Stimulated activated CD8-positive, alpha-beta memory T cell treated with anti-CD3 and anti-CD28 coated beads, Interleukin-7, amount 100 ng/mL, for 1 hour (primary cell): ENCODE measurements at regions not wholly inside any gene's neighbourhood (a gene's known extent, or its start where the extent isn't known, plus 50 kb on each side); places are given as distances from the start of the nearest gene placed in this dataset.
"Not testable (repeated sequence)": the region's sequence is repeated elsewhere in the genome, so short reads cannot be mapped to it uniquely, and the experiment has no call there.

Experiments
- DNase-seq, 2 donors: peaks; one replicate each; pipeline ENCODE4 v3.0.0-alpha.2; 2020; ENCODE audit warnings: low read depth in 2 of 2

- no peak for DNase-seq
These were observed 120.5 kb downstream of the PHETA1 start for GRCh38 chr12:111248236-111249017.

- DNase-seq: no peak
These were observed 121.7 kb downstream of the PHETA1 start for GRCh38 chr12:111247083-111247783.

GRCh38 chr12:111246477-111247011, 122.4 kb downstream of the PHETA1 start:
- no peak for DNase-seq

GRCh38 chr12:111245701-111246476, 123.0 kb downstream of the PHETA1 start:
- no peak for DNase-seq

- no peak for DNase-seq
These were observed 124.2 kb downstream of the PHETA1 start for GRCh38 chr12:111244673-111245072.

- not testable (repeated sequence) for DNase-seq
These were observed 126.1 kb downstream of the PHETA1 start for GRCh38 chr12:111242817-111243216.

- DNase-seq: no peak
These were observed 126.7 kb downstream of the PHETA1 start for GRCh38 chr12:111242184-111242583.

- no peak for DNase-seq
These were observed 128.5 kb downstream of the PHETA1 start for GRCh38 chr12:111240374-111240773.

- DNase-seq: no peak
These were observed 129.7 kb downstream of the PHETA1 start for GRCh38 chr12:111239235-111239634.

GRCh38 chr12:111238075-111238734, 130.7 kb downstream of the PHETA1 start:
- no peak for DNase-seq

- DNase-seq: not testable (repeated sequence)
These were observed 134.4 kb downstream of the PHETA1 start for GRCh38 chr12:111234491-111234890.

- no peak for DNase-seq
These were observed 135.1 kb downstream of the PHETA1 start for GRCh38 chr12:111233786-111234185.

GRCh38 chr12:111230649-111231048, 138.2 kb downstream of the PHETA1 start:
- DNase-seq: no peak

- no peak for DNase-seq
These were observed 139.8 kb downstream of the PHETA1 start for GRCh38 chr12:111228916-111229666.

GRCh38 chr12:111227476-111228420, 141.1 kb downstream of the PHETA1 start:
- DNase-seq: no peak

- DNase-seq: no peak
These were observed 142.2 kb downstream of the PHETA1 start for GRCh38 chr12:111226680-111227079.

- no peak for DNase-seq
These were observed 143.6 kb downstream of the PHETA1 start for GRCh38 chr12:111225307-111225706.

- no peak for DNase-seq
These were observed 144.5 kb downstream of the PHETA1 start for GRCh38 chr12:111224186-111225066.

- no peak for DNase-seq
These were observed 146.4 kb downstream of the PHETA1 start for GRCh38 chr12:111222523-111222922.
